BLaER1 treated with 17β-estradiol and CSF1 and Interleukin-3, amounts not matched to agents 10 nM and 100 nM (cell line): ENCODE measurements at regions not wholly inside any gene's neighbourhood (a gene's known extent, or its start where the extent isn't known, plus 50 kb on each side); places are given as distances from the start of the nearest gene placed in this dataset.

Experiments used
- H3K27ac ChIP-seq, 11 experiments: shearing (Covaris generic); formaldehyde crosslinking; 2 replicates each; pipeline ENCODE4 v1.8.1; 2022
- H3K27me3 ChIP-seq, 11 experiments: shearing (Covaris generic); formaldehyde crosslinking; 2 replicates each; pipeline ENCODE4 v1.8.1; 2022
- H3K36me3 ChIP-seq, 11 experiments: shearing (Covaris generic); formaldehyde crosslinking; 2 replicates each; pipeline ENCODE4 v1.8.1; 2022
- H3K4me1 ChIP-seq, 10 experiments: shearing (Covaris generic); formaldehyde crosslinking; 2 replicates each; pipeline ENCODE4 v1.8.1; 2022
- H3K4me2 ChIP-seq, 11 experiments: shearing (Covaris generic); formaldehyde crosslinking; 2 replicates each; pipeline ENCODE4 v1.8.1; 2022
- H3K4me3 ChIP-seq, 10 experiments: shearing (Covaris generic); formaldehyde crosslinking; 2 replicates each; pipeline ENCODE4 v1.8.1; 2022
- H3K9ac ChIP-seq, 11 experiments: shearing (Covaris generic); formaldehyde crosslinking; 2 replicates each; pipeline ENCODE4 v1.8.1; 2022
- H3K9me3 ChIP-seq, 11 experiments: shearing (Covaris generic); formaldehyde crosslinking; replicated peaks in 1 of 11; 2 replicates each; pipeline ENCODE4 v1.8.1; 2022
- H4K20me1 ChIP-seq, 11 experiments: shearing (Covaris generic); formaldehyde crosslinking; 2 replicates each; pipeline ENCODE4 v1.8.1; 2022
- Cebpa-rat ChIP-seq, 11 experiments: shearing (Covaris generic); IDR thresholded peaks; 2 replicates each; pipeline ENCODE4 v1.8.1; 2022

GRCh38 chr5:62000646-62001045 is 305.4 kb upstream of the KIF2A start:
- Histone ChIP-seq H3K27ac (peak overlapping the region in 2 of 11 experiments; percentile 55 to 79; a peak in 4 of 22 replicates), H3K4me2 (0 out of 22 replicates have a peak overlapping the region, but pooled peaks of 1 of the 11 experiments have one; percentile 49), H3K4me3 (no peak overlapping the region), H3K36me3 (no peaks in the 10 kb centered on the region), H3K9me3 (peaks cover 0 to 6% (median 0%) of the 10 kb centered on the region in 11 experiments; a peak in 3 of 22 replicates), H3K9ac (no peak overlapping the region), H4K20me1 (no peaks in the 10 kb centered on the region), H3K4me1 (peaks cover 0 to 30% (median 6%) of the 10 kb centered on the region in 10 experiments; a peak in 10 of 20 replicates), H3K27me3 (no peaks in the 10 kb centered on the region)
- no peak for TF ChIP-seq Cebpa-rat (IDR thresholded peaks at IDR 0.05)

DNA sequence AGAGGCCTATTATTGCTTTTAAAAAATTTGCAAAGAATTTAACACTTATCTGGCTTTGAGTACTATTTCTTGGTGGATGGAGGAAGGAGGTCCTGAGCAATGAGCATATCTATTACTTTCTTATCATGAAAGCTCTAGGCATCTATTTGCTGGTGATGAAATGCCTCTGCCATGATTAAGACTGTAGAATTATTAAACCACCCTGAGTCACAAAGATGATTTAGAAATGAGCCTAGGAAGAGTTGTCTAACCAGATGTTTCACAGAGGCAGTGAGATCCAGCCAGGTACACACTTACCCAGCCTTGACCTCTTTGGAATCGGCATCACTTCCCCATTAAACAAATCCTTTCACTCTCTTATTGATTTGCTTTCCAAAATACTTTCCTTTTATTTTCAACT is 304.4 kb upstream of the KIF2A start:
- Histone ChIP-seq H3K27ac (no peak overlapping the region), H3K36me3 (no peaks in the 10 kb centered on the region), H3K4me1 (peaks cover 0 to 29% (median 6%) of the 10 kb centered on the region in 10 experiments; a peak in 10 of 20 replicates), H3K4me3 (no peak overlapping the region), H4K20me1 (no peaks in the 10 kb centered on the region), H3K27me3 (no peaks in the 10 kb centered on the region), H3K4me2 (no peak overlapping the region), H3K9ac (no peak overlapping the region), H3K9me3 (peaks cover 0 to 6% (median 0%) of the 10 kb centered on the region in 11 experiments; a peak in 3 of 22 replicates)
- no peak for TF ChIP-seq Cebpa-rat (IDR thresholded peaks at IDR 0.05)

DNA sequence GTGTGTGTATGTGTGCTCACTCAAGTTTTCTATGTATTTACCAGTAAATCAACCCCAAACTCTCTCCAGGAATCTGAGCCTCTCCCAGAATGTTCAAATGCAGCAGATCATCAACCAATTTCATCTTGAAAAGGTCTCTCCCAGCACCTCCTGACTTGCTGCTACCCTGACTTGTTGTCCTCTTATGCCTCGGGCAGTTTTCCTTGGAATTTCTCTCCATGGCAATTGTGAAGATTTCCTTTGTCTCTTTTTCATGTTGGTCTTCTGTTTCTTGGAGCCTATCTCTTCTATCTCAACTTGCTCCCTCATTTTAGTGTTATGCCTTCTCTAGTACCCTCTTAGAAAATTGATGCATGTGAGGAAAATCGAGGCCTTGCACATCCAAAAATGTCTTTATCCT is 303.6 kb upstream of the KIF2A start:
- H3K27me3 ChIP-seq: no peaks in the 10 kb centered on the region
- H3K4me1 ChIP-seq: peaks cover 0 to 37% (median 6%) of the 10 kb centered on the region in 10 experiments; a peak in 10 of 20 replicates
- no peak overlapping the region for H3K4me3 ChIP-seq
- no peak overlapping the region for H3K27ac ChIP-seq
- H3K36me3 ChIP-seq: no peaks in the 10 kb centered on the region
- H3K9me3 ChIP-seq: peaks cover 0 to 6% (median 0%) of the 10 kb centered on the region in 11 experiments; a peak in 3 of 22 replicates
- no peak for TF ChIP-seq Cebpa-rat (IDR thresholded peaks at IDR 0.05)
- no peak overlapping the region for H3K9ac ChIP-seq
- H4K20me1 ChIP-seq: no peaks in the 10 kb centered on the region
- H3K4me2 ChIP-seq: no peak overlapping the region

- Histone ChIP-seq H3K4me1 (peaks cover 0 to 39% (median 0%) of the 10 kb centered on the region in 10 experiments; a peak in 6 of 20 replicates), H3K27ac (no peak overlapping the region), H3K9me3 (no peaks in the 10 kb centered on the region; a peak in 1 of 22 replicates), H3K4me2 (no peak overlapping the region), H3K27me3 (no peaks in the 10 kb centered on the region), H3K36me3 (no peaks in the 10 kb centered on the region), H3K4me3 (no peak overlapping the region), H3K9ac (no peak overlapping the region), H4K20me1 (no peaks in the 10 kb centered on the region)
- no peak for TF ChIP-seq Cebpa-rat (IDR thresholded peaks at IDR 0.05)
Measured at GRCh38 chr5:62005551-62005950, 300.5 kb upstream of the KIF2A start.

- peak in 1 of 11 experiments; percentile 11; a peak in 1 of 22 replicates for TF ChIP-seq Cebpa-rat (IDR thresholded peaks at IDR 0.05)
- peaks cover 0 to 46% (median 0%) of the 10 kb centered on the region in 10 experiments; a peak in 6 of 20 replicates for H3K4me1 ChIP-seq
- no peaks in the 10 kb centered on the region for H3K36me3 ChIP-seq
- H3K9ac ChIP-seq: no peak overlapping the region
- H3K27me3 ChIP-seq: no peaks in the 10 kb centered on the region
- H4K20me1 ChIP-seq: no peaks in the 10 kb centered on the region
- H3K9me3 ChIP-seq: no peaks in the 10 kb centered on the region
- no peak overlapping the region for H3K4me3 ChIP-seq
- peak overlapping the region in 5 of 11 experiments; percentile 1 to 61 (median 29); a peak in 10 of 22 replicates for H3K4me2 ChIP-seq
- H3K27ac ChIP-seq: peak overlapping the region in 3 of 11 experiments; percentile 19 to 63 (median 55); a peak in 4 of 22 replicates
Measured at GRCh38 chr5:62007457-62007856, 298.5 kb upstream of the KIF2A start.

GRCh38 chr5:62011089-62011664 is 294.8 kb upstream of the KIF2A start:
- H3K36me3 ChIP-seq: no peaks in the 10 kb centered on the region
- peaks cover 0 to 45% (median 0%) of the 10 kb centered on the region in 10 experiments; a peak in 6 of 20 replicates for H3K4me1 ChIP-seq
- H3K27ac ChIP-seq: peak overlapping the region in 1 of 11 experiments; percentile 18; a peak in 1 of 22 replicates
- H3K27me3 ChIP-seq: no peaks in the 10 kb centered on the region
- no peak overlapping the region for H3K4me3 ChIP-seq
- H4K20me1 ChIP-seq: no peaks in the 10 kb centered on the region
- no peak for TF ChIP-seq Cebpa-rat (IDR thresholded peaks at IDR 0.05)
- H3K9me3 ChIP-seq: no peaks in the 10 kb centered on the region; a peak in 1 of 22 replicates
- no peak overlapping the region for H3K9ac ChIP-seq
- peak overlapping the region in 2 of 11 experiments; percentile 29 to 30; a peak in 3 of 22 replicates for H3K4me2 ChIP-seq

- Histone ChIP-seq H3K27me3 (no peaks in the 10 kb centered on the region), H3K4me1 (peaks cover 0 to 6% (median 0%) of the 10 kb centered on the region in 10 experiments; a peak in 2 of 20 replicates), H3K27ac (no peak overlapping the region), H3K36me3 (no peaks in the 10 kb centered on the region), H3K9me3 (peaks cover 0 to 3% (median 0%) of the 10 kb centered on the region in 11 experiments; a peak in 2 of 22 replicates), H3K9ac (no peak overlapping the region), H3K4me2 (no peak overlapping the region), H4K20me1 (no peaks in the 10 kb centered on the region), H3K4me3 (no peak overlapping the region)
- TF ChIP-seq Cebpa-rat (IDR thresholded peaks at IDR 0.05): no peak
Measured at GRCh38 chr5:62017092-62017491, 288.9 kb upstream of the KIF2A start.

- Histone ChIP-seq H3K4me2 (no peak overlapping the region), H3K9me3 (no peaks in the 10 kb centered on the region), H4K20me1 (no peaks in the 10 kb centered on the region), H3K9ac (no peak overlapping the region), H3K27ac (no peak overlapping the region), H3K36me3 (no peaks in the 10 kb centered on the region), H3K4me1 (no peaks in the 10 kb centered on the region), H3K27me3 (no peaks in the 10 kb centered on the region), H3K4me3 (no peak overlapping the region)
- no peak for TF ChIP-seq Cebpa-rat (IDR thresholded peaks at IDR 0.05)
Measured at GRCh38 chr5:62029303-62029702, 276.7 kb upstream of the KIF2A start.

DNA sequence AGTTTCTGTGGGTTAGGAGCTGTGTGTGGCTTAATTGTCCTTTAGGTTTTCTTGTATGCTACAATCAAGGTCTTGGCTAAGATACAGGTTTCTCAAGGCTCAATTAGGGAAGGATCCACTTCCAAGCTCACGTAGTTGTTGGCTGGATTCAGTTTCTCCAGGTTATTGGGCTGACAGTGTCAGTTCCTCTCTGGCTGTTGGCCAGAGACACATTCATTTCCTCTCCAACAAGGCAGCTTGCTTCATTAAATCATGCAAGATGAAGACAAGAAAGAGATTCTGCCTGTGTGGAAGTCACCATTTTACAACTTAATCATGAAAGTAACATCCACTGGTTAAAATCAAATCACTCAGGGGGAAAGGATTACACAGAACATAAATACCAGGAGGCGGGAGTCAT is 275.7 kb upstream of the KIF2A start:
- no peaks in the 10 kb centered on the region for H3K27me3 ChIP-seq
- no peak overlapping the region for H3K4me2 ChIP-seq
- no peak overlapping the region for H3K4me3 ChIP-seq
- H4K20me1 ChIP-seq: no peaks in the 10 kb centered on the region
- TF ChIP-seq Cebpa-rat (IDR thresholded peaks at IDR 0.05): no peak
- no peak overlapping the region for H3K27ac ChIP-seq
- H3K9me3 ChIP-seq: no peaks in the 10 kb centered on the region
- no peak overlapping the region for H3K9ac ChIP-seq
- H3K4me1 ChIP-seq: no peaks in the 10 kb centered on the region
- no peaks in the 10 kb centered on the region for H3K36me3 ChIP-seq
